ENCODE measurements at regions not wholly inside any gene's neighbourhood (a gene's known extent, or its start where the extent isn't known, plus 50 kb on each side); places are given as distances from the start of the nearest gene placed in this dataset.

DNA sequence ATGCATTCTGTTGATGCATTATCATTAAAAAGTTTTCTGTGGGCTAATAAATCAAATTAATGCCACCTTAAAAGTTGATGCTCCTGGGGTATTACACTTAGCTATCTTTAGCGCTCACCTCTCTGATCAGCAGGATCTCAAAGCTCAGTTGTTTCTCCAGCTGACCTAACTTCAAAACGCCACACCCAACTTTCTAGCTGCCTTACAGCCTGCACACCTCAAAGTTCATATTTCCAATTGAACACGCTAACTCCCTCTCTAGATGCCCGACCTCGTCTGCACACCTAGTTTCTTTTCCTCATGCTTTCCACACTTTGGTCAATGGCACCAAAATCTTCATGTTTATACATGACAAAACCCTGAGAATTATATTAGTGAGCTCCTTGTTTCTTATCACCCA lies 98.2 kb upstream of the AGTR1 start:
- Histone ChIP-seq H3K27ac (ENCODE audit: control insufficient read depth, insufficient read depth, low read length) (no peak overlapping the region), H3K9ac (ENCODE audit: control insufficient read depth, extremely low read depth, insufficient read depth, low read length) (no peak overlapping the region), H3K27me3 (ENCODE audit: control insufficient read depth, extremely low read depth, insufficient read depth, low read length) (no peaks in the 10 kb centered on the region), H3K4me3 (ENCODE audit: control insufficient read depth in 2 of 3, extremely low read depth in 1 of 3, insufficient read depth in 2 of 3, low read depth in 1 of 3, low read length in 3 of 3) (no peak overlapping the region), H3K4me2 (ENCODE audit: control insufficient read depth, extremely low read depth, insufficient read depth, low read depth, low read length) (no peak overlapping the region), H3K4me1 (ENCODE audit: control insufficient read depth, extremely low read depth, insufficient read depth, low read length) (no peaks in the 10 kb centered on the region), H3K9me1 (ENCODE audit: control insufficient read depth, extremely low read depth, insufficient read depth, low read length) (no peaks in the 10 kb centered on the region), H2AFZ (ENCODE audit: control insufficient read depth, low read length) (no peak overlapping the region), H3K36me3 (ENCODE audit: control insufficient read depth in 2 of 2, extremely low read depth in 1 of 2, insufficient read depth in 2 of 2, low read length in 2 of 2) (no peaks in the 10 kb centered on the region), H4K20me1 (ENCODE audit: control insufficient read depth, extremely low read depth, insufficient read depth, low read length) (no peaks in the 10 kb centered on the region), H3K79me2 (ENCODE audit: control insufficient read depth, insufficient read depth, low read length) (no peaks in the 10 kb centered on the region), H3K9me3 (ENCODE audit: control insufficient read depth, low read depth, low read length) (no peaks in the 10 kb centered on the region)
- DNase-seq (ENCODE audit: low read depth, low spot score) (no peak), FAIRE-seq (no peak)
- TF ChIP-seq, protein P1, sequence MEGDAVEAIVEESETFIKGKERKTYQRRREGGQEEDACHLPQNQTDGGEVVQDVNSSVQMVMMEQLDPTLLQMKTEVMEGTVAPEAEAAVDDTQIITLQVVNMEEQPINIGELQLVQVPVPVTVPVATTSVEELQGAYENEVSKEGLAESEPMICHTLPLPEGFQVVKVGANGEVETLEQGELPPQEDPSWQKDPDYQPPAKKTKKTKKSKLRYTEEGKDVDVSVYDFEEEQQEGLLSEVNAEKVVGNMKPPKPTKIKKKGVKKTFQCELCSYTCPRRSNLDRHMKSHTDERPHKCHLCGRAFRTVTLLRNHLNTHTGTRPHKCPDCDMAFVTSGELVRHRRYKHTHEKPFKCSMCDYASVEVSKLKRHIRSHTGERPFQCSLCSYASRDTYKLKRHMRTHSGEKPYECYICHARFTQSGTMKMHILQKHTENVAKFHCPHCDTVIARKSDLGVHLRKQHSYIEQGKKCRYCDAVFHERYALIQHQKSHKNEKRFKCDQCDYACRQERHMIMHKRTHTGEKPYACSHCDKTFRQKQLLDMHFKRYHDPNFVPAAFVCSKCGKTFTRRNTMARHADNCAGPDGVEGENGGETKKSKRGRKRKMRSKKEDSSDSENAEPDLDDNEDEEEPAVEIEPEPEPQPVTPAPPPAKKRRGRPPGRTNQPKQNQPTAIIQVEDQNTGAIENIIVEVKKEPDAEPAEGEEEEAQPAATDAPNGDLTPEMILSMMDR (optimal IDR thresholded peaks at IDR 0.05 in 1 of 3, IDR thresholded peaks at IDR 0.05 in 1 of 3, conservative IDR thresholded peaks at IDR 0.05 in 1 of 3; ENCODE audit: extremely low read depth in 1 of 3, insufficient read depth in 2 of 3, low read length in 3 of 3): no peak
- no peak for TF ChIP-seq EZH2 (IDR thresholded peaks at IDR 0.05; ENCODE audit: low read length)
- dilution Hi-C loops (cut with MboI; ENCODE audit: extremely low pct_ligation_motif_present, low sequenced_read_pairs): no loop called here

DNA sequence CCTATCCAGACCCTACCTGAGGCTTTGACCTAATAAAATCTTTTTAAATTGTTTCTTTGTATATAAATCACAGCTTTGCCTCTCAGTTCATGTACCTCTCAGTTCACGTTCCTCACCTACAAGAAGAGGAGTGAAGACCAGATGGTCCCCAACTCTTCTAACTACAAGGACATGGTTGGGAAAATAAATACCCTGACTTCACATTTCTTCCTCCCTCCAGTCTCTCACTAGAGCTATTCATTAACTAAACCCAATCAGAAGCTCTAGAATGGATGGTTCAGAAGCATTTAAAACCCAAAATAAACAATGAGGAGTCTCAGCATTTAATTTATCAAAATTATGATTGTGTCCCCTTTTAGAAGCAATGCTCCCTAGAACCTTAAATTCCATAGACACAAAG lies 97.3 kb upstream of the AGTR1 start:
- Histone ChIP-seq H3K9me3 (ENCODE audit: control insufficient read depth, low read depth, low read length) (no peaks in the 10 kb centered on the region), H4K20me1 (ENCODE audit: control insufficient read depth, extremely low read depth, insufficient read depth, low read length) (no peaks in the 10 kb centered on the region), H3K4me1 (ENCODE audit: control insufficient read depth, extremely low read depth, insufficient read depth, low read length) (no peaks in the 10 kb centered on the region), H3K4me3 (ENCODE audit: control insufficient read depth in 2 of 3, extremely low read depth in 1 of 3, insufficient read depth in 2 of 3, low read depth in 1 of 3, low read length in 3 of 3) (no peak overlapping the region), H3K79me2 (ENCODE audit: control insufficient read depth, insufficient read depth, low read length) (no peaks in the 10 kb centered on the region), H3K4me2 (ENCODE audit: control insufficient read depth, extremely low read depth, insufficient read depth, low read depth, low read length) (no peak overlapping the region), H3K36me3 (ENCODE audit: control insufficient read depth in 2 of 2, extremely low read depth in 1 of 2, insufficient read depth in 2 of 2, low read length in 2 of 2) (no peaks in the 10 kb centered on the region), H3K9me1 (ENCODE audit: control insufficient read depth, extremely low read depth, insufficient read depth, low read length) (no peaks in the 10 kb centered on the region), H2AFZ (ENCODE audit: control insufficient read depth, low read length) (no peak overlapping the region), H3K27me3 (ENCODE audit: control insufficient read depth, extremely low read depth, insufficient read depth, low read length) (no peaks in the 10 kb centered on the region), H3K9ac (ENCODE audit: control insufficient read depth, extremely low read depth, insufficient read depth, low read length) (no peak overlapping the region), H3K27ac (ENCODE audit: control insufficient read depth, insufficient read depth, low read length) (no peak overlapping the region)
- TF ChIP-seq EZH2 (IDR thresholded peaks at IDR 0.05; ENCODE audit: low read length): no peak
- TF ChIP-seq, protein P1 (optimal IDR thresholded peaks at IDR 0.05 in 1 of 3, IDR thresholded peaks at IDR 0.05 in 1 of 3, conservative IDR thresholded peaks at IDR 0.05 in 1 of 3; ENCODE audit: extremely low read depth in 1 of 3, insufficient read depth in 2 of 3, low read length in 3 of 3): no peak
- FAIRE-seq (no peak), DNase-seq (ENCODE audit: low read depth, low spot score) (no peak)
- dilution Hi-C loops (cut with MboI; ENCODE audit: extremely low pct_ligation_motif_present, low sequenced_read_pairs): no loop called here

Measured in keratinocyte (primary cell).